HUES64 (cell line): ENCODE measurements at regions not wholly inside any gene's neighbourhood (a gene's known extent, or its start where the extent isn't known, plus 50 kb on each side); places are given as distances from the start of the nearest gene placed in this dataset.

ENCODE experiments used
- H3K27ac ChIP-seq: 2 replicates; pipeline ENCODE4 v1.7.0; 2013; ENCODE audit warnings: low read depth, low read length, inconsistent platforms
- H3K27me3 ChIP-seq: 2 replicates; pipeline ENCODE4 v1.6.1; 2013; ENCODE audit warnings: mild to moderate bottlenecking, low read length; ENCODE audit not compliant: insufficient read depth
- H3K36me3 ChIP-seq: 2 replicates; pipeline ENCODE4 v1.6.1; 2013; ENCODE audit warnings: mild to moderate bottlenecking, low read length; ENCODE audit not compliant: insufficient read depth
- H3K4me1 ChIP-seq: 2 replicates; pipeline ENCODE4 v1.6.1; 2013; ENCODE audit warnings: mild to moderate bottlenecking, low read length, moderate library complexity; ENCODE audit not compliant: insufficient read depth
- H3K4me3 ChIP-seq: 2 replicates; pipeline ENCODE4 v1.5.1; 2013; ENCODE audit warnings: mild to moderate bottlenecking, low read length, moderate library complexity
- H3K9ac ChIP-seq: 2 replicates; pipeline ENCODE4 v1.6.1; 2013; ENCODE audit warnings: mild to moderate bottlenecking, low read depth, low read length
- H3K9me3 ChIP-seq: 2 replicates; pipeline ENCODE4 v1.6.1; 2013; ENCODE audit warnings: low read depth, low read length; ENCODE audit not compliant: insufficient read depth
- WGBS: fragments of 150-250, 120-280 bp; methylation state at CpG from one replicate; pipeline ENCODE4 v1.1.7; 2013; ENCODE audit warnings: missing lambda C conversion rate; 5-methylcytosine and 5-hydroxymethylcytosine counted together

- H3K4me3 ChIP-seq: no peak overlapping the region
- no CpG with 5 or more reads among the region's 3 CpGs for WGBS
- H3K36me3 ChIP-seq: no peaks in the 10 kb centered on the region
- no peak overlapping the region for H3K9ac ChIP-seq
- H3K4me1 ChIP-seq: no peaks in the 10 kb centered on the region
- H3K27me3 ChIP-seq: no peaks in the 10 kb centered on the region
- no peak overlapping the region for H3K27ac ChIP-seq
- H3K9me3 ChIP-seq: no peaks in the 10 kb centered on the region
These were observed 1133.7 kb downstream of the GATA3 start for GRCh38 chr10:9188022-9188810.

- Histone ChIP-seq H3K4me3 (no peak overlapping the region), H3K27ac (no peak overlapping the region), H3K9me3 (no peaks in the 10 kb centered on the region), H3K36me3 (no peaks in the 10 kb centered on the region), H3K9ac (no peak overlapping the region), H3K27me3 (no peaks in the 10 kb centered on the region), H3K4me1 (no peaks in the 10 kb centered on the region)
- WGBS: 92% methylated on average over 1 of the region's 2 CpGs
These were observed 1135.0 kb downstream of the GATA3 start for GRCh38 chr10:9189448-9189847.

GRCh38 chr10:9193120-9193519, 1138.6 kb downstream of the GATA3 start:
- Histone ChIP-seq H3K4me1 (no peaks in the 10 kb centered on the region), H3K36me3 (no peaks in the 10 kb centered on the region), H3K9me3 (no peaks in the 10 kb centered on the region), H3K9ac (no peak overlapping the region), H3K27ac (no peak overlapping the region), H3K27me3 (no peaks in the 10 kb centered on the region), H3K4me3 (no peak overlapping the region)
- 90% methylated on average over 5 of the region's 6 CpGs for WGBS

DNA sequence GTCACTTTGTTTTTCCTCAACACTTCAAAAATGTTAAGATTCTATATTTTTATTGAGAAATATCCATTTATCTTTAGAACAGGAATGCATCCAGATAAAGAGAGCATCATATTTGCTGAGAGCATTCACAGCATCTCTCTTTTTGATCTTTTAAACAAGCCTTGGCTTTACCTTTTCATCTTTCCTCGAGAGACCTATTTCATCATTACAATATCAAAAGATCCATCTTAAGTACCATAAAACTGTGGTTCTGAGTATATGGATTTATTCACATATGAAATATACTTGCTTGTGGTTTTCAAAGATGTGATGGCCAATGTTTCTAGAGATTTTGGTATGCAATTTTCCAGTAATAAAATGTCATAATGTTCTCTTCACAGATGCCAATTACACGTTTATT, 1140.9 kb downstream of the GATA3 start:
- no peaks in the 10 kb centered on the region for H3K27me3 ChIP-seq
- no peaks in the 10 kb centered on the region for H3K4me1 ChIP-seq
- H3K27ac ChIP-seq: no peak overlapping the region
- H3K9ac ChIP-seq: no peak overlapping the region
- H3K4me3 ChIP-seq: no peak overlapping the region
- WGBS: 86% methylated on average over 2 of the region's 2 CpGs
- H3K36me3 ChIP-seq: no peaks in the 10 kb centered on the region
- H3K9me3 ChIP-seq: no peaks in the 10 kb centered on the region

DNA sequence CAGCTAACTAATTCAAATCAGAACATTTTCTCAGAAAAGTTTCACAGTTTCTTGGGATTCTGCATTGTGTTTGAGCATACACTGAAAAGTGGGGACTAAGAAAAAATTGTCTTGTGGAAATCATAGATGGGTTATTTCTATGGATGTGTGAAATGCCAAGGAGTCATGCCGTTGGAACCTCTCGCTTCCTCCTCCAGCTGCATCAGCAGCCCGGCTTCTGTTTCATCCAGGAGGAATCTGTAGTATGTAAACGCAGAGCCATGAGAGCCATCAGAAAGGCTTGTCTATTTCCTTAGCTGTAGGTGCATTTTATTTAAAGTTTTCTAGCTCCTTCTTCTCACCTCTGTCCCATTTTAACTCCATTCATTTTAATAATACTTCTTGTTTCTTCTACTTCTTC, 1144.1 kb downstream of the GATA3 start:
- H3K27me3 ChIP-seq: no peaks in the 10 kb centered on the region
- no peaks in the 10 kb centered on the region for H3K9me3 ChIP-seq
- 68% methylated on average over 4 of the region's 4 CpGs for WGBS
- no peaks in the 10 kb centered on the region for H3K36me3 ChIP-seq
- no peak overlapping the region for H3K27ac ChIP-seq
- H3K4me3 ChIP-seq: no peak overlapping the region
- no peak overlapping the region for H3K9ac ChIP-seq
- H3K4me1 ChIP-seq: no peaks in the 10 kb centered on the region

DNA sequence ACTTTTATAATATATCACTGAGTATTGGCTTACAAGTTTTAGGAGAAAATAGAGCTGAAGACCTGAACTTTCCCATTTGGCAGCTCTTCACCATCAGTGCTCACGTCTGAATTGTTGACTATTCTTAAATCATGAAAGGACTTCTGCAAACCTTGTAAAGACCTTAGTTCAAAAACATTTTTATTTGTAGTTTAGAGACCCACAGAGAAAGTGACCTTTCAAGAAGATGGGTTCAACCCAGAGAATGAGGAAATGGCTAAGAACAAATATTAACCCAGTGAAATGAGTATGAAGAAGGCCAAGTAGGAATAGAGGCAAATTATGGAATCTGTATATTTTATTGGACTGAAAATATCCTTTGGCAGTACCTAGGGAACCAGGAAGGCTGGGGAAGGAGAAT, 1151.1 kb downstream of the GATA3 start:
- Histone ChIP-seq H3K27me3 (no peaks in the 10 kb centered on the region), H3K36me3 (no peaks in the 10 kb centered on the region), H3K9me3 (no peaks in the 10 kb centered on the region), H3K4me3 (no peak overlapping the region), H3K9ac (no peak overlapping the region), H3K4me1 (no peaks in the 10 kb centered on the region), H3K27ac (no peak overlapping the region)
- WGBS: 90% methylated on average over 1 of the region's 1 CpG

GRCh38 chr10:9209105-9209798, 1154.8 kb downstream of the GATA3 start:
- no peaks in the 10 kb centered on the region for H3K4me1 ChIP-seq
- no peaks in the 10 kb centered on the region for H3K27me3 ChIP-seq
- H3K9ac ChIP-seq: no peak overlapping the region
- H3K4me3 ChIP-seq: no peak overlapping the region
- H3K27ac ChIP-seq: no peak overlapping the region
- H3K36me3 ChIP-seq: no peaks in the 10 kb centered on the region
- no peaks in the 10 kb centered on the region for H3K9me3 ChIP-seq
- WGBS: 6% methylated on average over 9 of the region's 13 CpGs

DNA sequence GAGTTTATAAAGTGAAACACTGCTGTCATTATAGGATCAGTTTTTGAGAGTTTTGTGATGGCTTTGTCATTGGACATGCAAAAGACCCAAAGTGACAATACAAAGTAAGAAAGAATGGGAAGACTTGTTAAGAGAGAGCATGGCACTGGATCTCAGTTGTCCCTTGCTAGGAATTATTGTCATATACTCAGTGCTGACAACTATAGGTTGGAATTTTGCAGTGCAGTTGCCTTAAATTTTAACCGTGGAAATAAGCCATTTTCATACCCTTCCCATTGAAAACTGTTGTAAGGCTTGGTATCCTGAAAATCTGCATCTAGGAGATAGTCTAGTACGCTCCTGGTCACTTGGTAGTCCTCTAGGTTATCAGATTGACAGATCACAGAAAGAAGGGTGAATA, 1156.7 kb downstream of the GATA3 start:
- WGBS: 64% methylated on average over 2 of the region's 2 CpGs
- Histone ChIP-seq H3K4me1 (no peaks in the 10 kb centered on the region), H3K27me3 (no peaks in the 10 kb centered on the region), H3K4me3 (no peak overlapping the region), H3K27ac (no peak overlapping the region), H3K9me3 (no peaks in the 10 kb centered on the region), H3K36me3 (no peaks in the 10 kb centered on the region), H3K9ac (no peak overlapping the region)

DNA sequence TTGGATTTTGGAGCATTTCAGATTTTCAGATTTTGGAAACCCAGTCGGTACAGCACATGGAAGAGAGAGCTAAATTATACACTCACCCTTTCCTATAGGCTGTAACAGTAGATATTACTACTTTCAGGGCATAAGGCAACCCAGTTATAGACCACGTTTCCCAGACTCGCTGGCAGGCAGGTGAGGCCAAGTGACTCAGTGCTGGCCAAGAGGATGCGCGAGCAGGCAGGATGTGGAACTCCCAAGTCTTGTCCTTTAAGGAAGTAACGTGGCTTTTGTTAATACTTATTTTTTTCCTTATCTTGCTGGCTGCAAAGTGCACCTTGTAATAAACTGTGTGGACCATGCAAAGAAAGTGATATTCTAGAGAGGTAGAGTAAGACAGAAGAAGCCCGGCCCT, 1160.1 kb downstream of the GATA3 start:
- 95% methylated on average over 7 of the region's 7 CpGs for WGBS
- Histone ChIP-seq H3K4me3 (no peak overlapping the region), H3K27ac (no peak overlapping the region), H3K9ac (no peak overlapping the region), H3K4me1 (no peaks in the 10 kb centered on the region), H3K9me3 (no peaks in the 10 kb centered on the region), H3K36me3 (no peaks in the 10 kb centered on the region), H3K27me3 (no peaks in the 10 kb centered on the region)

DNA sequence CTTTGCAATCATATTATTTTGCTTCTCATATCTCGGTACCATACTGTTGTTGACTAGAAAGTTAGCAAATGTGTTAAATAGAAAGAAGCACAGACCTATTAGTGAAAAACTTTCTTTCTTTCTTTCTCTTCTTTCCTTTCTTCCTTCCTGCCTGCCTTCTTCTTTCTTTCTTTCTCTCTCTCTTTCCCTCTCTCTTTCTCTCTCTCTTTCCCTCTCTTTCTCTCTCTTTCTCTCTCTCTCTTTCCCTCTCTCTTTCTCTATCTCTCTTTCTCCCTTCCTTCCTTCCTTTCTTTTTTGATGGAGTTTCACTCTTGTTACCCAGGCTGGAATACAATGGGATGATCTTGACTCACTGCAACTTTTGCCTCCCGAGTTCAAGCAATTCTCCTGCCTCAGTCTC, 1160.6 kb downstream of the GATA3 start:
- H3K36me3 ChIP-seq: no peaks in the 10 kb centered on the region
- 94% methylated on average over 1 of the region's 2 CpGs for WGBS
- no peak overlapping the region for H3K4me3 ChIP-seq
- no peaks in the 10 kb centered on the region for H3K4me1 ChIP-seq
- H3K9ac ChIP-seq: no peak overlapping the region
- no peaks in the 10 kb centered on the region for H3K9me3 ChIP-seq
- H3K27ac ChIP-seq: no peak overlapping the region
- no peaks in the 10 kb centered on the region for H3K27me3 ChIP-seq

DNA sequence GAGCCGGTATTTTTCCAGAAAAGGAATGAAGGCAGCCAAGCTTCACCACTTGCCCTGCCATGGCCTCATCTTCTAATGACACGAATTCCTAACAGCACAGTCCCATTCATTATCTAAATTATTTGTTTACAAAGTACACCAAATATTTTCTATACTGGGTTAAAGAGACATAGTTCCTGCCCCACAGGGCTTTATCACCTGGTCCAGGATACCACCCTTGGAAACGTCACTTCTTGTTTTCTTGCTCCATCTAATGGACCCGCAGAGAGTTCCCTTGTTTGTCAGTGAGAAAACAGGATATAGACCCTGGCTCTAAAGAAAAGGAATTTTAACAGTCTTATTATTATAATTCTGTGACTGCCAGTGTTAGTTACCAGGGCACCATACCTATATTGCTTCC, 1165.4 kb downstream of the GATA3 start:
- Histone ChIP-seq H3K9ac (no peak overlapping the region), H3K27me3 (no peaks in the 10 kb centered on the region), H3K36me3 (no peaks in the 10 kb centered on the region), H3K27ac (no peak overlapping the region), H3K4me3 (no peak overlapping the region), H3K9me3 (no peaks in the 10 kb centered on the region), H3K4me1 (no peaks in the 10 kb centered on the region)
- WGBS: 95% methylated on average over 4 of the region's 4 CpGs
